HPDE6-E6E7 (cell line): ENCODE measurements at regions not wholly inside any gene's neighbourhood (a gene's known extent, or its start where the extent isn't known, plus 50 kb on each side); places are given as distances from the start of the nearest gene placed in this dataset.
A peak's percentile ranks its signal among the peaks of the same experiment; 100 is the strongest.
"Not testable (repeated sequence)": the region's sequence is repeated elsewhere in the genome, so short reads cannot be mapped to it uniquely, and the experiment has no call there.

ENCODE experiments used
- DNase-seq: peaks from one replicate; pipeline ENCODE4 v3.0.0; 2011; ENCODE audit warnings: missing footprints; ENCODE audit errors: extremely low spot score

DNA sequence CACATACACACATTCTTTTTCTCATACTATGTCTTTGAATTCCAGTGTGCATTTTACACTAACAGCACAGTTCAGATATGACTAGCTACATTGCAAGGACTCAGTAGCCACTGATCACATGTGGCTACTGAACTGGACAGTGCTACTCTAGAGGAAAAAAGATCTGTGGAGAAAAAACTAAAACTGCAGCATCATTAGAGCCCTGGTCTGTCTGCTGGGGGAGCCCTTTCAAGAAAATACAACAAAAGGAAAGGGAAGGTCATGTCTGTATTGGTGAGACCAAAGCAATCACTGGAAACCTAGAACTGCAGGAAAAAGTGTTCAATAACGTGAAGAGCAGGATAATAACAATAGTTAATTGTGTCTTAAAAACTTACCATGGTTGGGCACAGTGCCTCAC lies 132.3 kb upstream of the JARID2 start:
- DNase-seq = no peak

DNA sequence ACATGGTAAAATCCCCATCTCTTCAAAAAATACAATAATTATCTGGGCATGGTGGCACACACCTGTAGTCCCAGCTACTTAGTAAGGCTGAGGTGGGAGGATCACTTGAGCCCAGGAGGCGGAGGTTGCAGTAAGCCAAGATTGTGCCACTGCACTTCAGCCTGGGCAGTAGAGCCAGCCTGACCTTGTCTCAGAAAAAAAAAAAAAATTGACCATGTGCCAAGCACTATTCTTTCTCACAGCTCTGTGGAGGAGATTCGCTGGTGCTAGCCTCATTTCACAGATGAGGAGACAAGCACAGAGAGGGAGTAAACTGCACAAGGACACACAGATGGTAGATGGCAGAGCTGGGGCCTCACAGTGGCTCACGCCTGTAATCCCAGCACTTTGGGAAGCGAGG lies 131.8 kb upstream of the JARID2 start:
- no peak for DNase-seq

DNA sequence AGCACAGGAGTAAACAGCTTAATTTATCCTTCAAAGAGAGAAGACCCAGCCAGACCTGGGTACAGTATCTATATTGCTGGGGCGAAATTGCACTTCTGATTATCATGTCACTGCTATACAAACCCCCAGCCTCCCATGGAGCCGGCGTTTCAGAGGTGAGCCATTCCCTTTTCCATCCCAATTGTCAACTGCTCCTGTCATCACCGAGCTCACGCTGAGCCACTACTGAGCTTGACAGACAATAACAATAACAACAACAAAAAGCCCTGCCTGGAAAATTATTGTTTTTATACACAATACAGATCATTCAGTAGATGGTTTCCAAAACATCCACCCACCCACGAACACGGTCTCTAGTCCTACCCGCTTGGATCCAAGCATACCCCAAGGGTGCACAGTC lies 129.0 kb upstream of the JARID2 start:
- no peak for DNase-seq

DNA sequence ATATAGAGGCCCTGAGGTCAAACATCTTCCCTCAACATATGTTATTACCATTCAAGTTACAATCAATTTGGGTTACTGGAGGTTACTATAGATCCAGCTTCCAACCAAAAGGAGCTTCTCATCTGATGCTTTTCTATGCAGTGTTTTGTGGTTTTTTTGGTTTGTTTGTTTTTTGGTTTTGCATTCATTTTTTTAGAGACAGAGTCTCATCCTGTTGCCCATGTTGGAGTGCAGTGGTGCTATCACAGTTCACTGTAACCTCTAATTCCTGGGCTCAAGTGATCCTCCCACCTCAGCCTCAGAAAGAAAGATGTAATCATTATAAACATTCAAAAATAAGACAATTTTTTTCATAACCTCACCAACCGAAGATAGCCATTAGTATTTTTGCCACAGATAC lies 124.4 kb upstream of the JARID2 start:
- no peak for DNase-seq

DNA sequence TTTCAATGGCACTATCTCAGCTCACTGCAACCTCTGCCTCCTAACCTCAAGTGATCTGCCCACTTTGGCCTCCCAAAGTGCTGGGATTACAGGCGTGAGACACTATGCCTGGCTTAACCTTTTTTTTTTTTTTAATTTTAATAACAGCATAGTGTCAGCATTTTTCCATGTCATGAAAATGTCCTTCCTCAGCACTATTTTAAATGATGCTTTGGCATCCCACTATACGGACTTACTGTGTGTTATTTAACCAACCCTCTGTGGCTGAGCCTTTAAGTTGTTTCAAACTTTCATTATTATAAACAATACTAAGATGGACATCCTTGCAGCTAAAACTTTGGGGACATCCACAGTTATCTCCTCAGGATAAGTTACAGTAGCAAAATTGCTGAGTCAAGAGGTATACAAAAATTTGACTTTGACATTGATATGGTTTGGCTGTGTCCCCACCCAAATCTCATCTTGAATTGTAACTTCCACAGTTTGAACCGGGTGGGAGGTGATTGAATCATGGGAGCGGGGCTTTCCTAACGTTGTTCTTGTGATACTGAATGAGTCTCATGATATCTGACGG lies 123.8 kb upstream of the JARID2 start:
- DNase-seq = no peak

DNA sequence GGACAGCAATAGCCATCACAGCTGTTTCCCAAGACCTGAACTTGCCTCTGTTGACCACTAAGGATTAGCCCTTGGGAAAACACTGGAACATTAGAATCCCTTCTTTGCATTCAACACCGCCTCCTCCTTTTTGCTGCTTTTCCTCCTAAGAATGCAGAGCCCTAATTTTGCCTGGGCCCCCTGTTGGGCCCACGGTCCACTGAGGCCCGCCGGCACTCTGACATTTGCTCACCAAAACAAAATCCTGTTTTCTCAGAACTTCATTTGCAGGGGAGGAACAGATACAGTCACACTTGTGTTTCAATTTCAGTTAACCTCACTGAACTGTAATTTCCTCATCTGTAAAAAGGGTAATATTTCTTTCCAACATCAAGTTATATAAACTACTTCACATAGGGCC lies 116.0 kb upstream of the JARID2 start:
- no peak for DNase-seq

DNA sequence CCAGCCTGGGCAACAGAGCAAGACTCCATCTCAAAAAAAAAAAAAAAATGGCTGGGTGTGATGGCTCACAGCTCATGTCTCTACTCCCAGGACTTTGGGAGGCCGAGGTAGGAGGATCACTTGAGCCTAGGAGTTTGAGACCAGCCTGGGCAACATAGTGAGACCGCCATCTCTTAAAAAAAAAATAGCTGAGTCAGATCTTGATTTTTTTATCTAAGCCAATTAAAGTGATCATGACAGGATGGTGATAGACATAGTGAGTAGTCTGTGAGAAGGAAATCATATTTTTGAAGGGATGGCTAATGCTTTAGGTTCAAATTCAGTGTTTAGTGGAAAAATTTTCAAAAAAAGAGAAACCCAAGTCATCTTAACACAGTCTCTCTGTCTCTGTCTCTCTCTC lies 114.6 kb upstream of the JARID2 start:
- no peak for DNase-seq

DNA sequence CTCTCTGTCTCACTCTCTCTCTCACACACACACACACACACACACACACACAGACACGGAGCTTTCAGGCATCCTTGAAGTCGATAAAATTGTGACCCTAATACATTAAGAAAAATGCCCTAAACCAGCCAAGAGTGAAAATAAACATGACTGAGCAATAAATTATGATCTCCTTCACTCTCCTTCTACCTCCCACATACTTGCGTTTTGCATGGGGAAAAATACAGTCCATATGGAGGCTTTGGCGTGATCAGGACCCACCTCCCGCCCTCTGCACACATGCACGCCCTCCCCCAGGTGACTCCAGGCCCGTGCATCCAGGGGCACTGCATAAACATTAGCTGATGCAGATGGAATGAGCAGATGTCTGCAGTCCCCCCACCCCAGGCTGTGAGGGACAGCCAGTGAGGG lies 114.2 kb upstream of the JARID2 start:
- no peak for DNase-seq

DNA sequence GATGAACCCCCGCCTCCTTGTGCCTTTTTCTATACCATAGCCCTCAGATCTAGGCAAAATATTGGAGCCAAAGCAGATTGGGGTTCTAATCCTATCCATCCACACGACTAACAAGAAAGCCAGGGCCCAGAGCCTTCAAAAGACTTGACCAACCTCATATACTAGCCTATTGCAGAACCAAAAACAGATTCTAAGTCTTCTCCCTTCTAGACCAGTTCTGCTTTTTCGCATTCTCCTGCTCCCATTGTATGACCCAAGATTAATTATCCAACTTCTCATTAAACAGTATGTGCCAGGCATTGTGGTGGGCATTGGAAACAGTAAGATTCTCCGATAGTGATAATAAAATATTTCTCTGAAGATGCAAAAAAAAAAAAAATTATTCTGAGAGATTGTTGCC lies 113.7 kb upstream of the JARID2 start:
- DNase-seq = no peak

DNA sequence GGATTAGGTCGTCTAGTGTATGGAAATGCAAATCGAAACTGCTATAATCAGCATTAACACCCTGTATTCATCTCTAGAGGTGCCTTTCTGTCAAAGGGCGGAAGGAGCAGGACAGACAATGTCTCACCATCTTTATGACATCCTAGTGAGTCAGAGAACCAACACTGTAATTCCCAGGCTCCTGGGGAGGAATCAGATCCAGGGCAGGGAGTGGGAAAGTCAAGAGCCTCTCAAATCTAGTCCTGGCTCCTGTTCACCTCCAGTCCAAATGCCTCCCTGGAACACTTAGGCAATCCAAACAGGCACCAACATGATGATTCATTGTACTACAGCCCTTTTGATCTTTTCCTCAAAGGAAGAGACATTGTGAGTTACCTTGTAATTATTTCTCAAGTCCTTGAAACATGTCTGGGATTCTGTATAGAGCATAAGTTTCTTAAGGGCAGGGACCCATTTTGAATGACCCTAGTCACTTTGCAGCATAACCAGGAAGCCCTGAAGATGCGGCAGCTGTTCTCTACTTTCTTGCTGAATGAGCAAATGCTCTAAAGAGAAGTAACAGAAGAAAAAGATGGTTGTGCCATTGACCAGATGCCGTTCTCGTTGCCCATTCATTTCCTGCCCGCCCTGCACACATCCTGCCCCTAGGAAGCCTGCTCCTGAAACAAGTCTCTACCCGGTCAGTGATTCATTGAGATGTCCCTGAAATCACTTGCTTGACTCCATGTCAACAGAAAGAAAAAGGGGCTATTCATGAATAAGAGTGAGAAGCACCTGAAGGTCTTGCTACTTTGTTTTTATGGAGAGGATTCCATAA lies 112.8 kb upstream of the JARID2 start:
- peak; percentile 92 for DNase-seq

DNA sequence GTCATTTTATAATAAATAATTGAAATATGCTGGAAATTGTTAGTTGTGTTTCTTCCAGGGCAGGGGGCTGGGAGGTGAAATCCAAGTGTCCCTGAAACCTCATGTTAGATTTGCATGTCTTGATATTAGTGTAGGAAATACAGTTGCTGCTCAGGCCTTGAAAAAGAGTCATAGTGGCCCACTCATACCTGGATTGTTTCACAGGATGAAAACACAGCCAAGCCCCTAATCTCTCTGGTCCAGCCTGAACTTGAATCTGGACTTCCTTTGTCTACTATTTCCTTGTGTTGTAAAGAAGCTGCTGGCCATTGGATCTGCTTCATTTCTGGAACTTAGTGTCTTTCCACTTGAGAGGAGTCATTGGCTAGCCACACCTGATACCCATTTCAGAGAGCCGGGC lies 108.8 kb upstream of the JARID2 start:
- no peak for DNase-seq

DNA sequence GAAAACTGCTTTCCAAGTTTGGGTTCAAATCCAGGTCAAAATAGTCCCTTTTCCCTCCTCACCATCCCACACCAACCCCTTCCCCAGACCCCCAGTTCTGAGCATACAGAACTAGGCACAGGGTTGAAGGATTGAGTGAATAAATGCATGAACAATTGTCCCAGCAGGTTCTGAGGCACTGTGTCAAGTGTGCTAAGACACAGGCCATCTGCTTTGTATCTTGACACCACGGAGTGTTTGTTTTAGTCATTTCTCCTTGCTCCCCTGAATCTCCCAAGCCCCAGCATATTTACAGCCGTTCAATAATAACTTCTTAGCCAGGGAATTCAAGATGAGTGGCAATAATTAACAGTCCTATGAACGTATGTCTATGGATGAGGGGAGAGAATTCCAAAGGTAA lies 102.8 kb upstream of the JARID2 start:
- DNase-seq = no peak

DNA sequence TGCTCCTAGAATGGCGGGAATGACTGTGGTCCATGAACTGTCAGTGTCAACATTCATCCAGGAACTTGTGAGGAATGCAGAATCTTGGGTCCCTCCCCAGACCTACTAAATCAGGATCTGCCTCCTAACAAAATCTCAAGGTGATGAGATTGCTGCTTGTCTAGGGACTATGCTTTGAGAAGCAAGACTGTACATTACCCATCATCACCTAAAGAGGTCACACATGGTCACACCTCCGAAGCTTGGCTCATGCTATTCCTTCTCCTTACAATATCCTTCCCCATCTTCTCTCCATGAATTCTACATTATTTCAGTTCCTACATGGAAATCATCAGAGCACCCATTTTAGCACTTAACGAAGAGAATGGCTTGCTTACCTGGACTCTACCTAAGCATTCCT lies 102.3 kb upstream of the JARID2 start:
- no peak for DNase-seq

DNA sequence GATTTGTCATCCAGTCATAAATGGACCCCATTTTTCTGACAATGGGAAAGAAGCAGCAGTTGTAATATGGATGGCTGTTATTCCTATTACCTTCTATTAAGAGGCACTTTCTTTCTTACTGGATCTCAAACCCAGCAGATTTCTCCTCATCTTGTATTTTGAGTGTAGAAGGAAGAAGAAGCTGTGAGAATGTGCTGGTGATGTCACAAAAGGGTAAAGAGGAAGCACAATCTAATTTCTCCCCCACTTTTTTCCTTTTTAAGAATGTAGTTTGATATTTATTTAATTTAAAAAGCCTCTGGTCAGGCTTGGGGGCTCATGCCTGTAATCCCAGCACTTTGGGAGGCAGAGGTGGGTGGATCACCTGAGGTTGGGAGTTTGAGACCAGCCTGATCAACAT lies 100.0 kb upstream of the JARID2 start:
- no peak for DNase-seq

DNA sequence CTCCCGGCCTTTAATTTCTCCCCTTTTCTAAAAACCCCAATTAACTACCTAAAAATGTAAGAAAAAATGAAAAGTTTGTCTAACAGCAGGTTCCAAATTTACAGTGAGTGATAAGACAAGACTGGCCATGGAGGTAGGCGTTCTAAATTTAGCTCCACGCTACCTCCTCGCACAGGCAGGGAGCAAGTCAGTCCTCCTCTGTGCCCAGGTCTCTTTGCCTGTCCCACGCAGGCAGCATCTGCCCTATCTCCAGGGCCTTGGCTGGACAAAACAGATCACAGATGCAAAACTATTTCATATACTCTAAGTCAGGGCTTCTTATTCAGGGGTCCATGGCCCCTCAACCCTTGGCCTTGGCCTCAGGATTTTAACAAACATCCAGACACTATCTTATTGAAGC lies 98.0 kb upstream of the JARID2 start:
- DNase-seq = no peak

DNA sequence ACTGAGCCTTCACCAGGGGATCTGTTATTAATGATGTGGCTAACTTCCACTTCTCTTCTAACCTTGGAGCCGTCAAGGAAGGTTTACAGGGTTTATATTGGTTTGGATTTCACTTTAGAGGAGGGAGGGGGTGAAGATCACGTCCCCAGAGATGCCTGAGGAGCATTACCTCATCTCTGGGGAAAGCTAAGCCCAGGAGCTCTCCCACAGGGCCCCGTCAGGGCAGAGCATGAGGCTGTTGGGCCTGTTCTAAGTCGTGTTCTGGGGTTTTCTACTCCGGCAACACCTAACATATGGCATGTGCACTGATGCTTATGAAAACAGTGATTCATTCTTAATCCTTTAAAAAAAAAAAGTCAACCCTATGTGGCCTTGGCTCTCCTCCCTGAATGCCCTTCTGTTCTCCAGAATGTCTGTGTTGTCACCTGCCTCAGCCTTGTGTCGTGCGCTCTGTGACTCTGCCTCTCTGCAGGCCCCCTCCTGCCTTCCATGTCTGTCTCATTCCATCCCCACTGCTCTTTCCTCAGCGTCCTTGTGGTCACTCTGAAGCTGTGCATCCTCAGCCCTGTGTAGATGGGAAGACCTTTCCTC lies 97.4 kb upstream of the JARID2 start:
- DNase-seq = peak; percentile 90

DNA sequence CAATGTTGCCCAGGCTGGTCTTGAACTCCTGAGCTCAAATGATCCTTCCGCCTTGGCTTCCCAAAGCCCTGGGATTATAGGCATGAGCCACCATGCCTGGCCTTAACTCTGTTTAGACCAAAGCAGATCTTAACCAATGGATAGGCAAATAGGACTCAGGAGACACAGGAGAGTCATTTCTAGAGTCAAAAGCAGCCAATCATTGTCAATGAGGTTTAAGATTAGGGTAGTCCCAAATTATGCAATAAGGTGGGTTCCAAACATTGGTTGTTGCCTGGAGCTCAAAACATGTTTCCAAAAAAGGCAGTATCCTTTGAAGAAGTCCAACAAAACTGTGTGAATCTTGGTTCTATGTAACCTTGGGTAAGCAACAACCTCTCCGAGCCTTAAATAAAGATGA lies 95.7 kb upstream of the JARID2 start:
- DNase-seq = no peak

DNA sequence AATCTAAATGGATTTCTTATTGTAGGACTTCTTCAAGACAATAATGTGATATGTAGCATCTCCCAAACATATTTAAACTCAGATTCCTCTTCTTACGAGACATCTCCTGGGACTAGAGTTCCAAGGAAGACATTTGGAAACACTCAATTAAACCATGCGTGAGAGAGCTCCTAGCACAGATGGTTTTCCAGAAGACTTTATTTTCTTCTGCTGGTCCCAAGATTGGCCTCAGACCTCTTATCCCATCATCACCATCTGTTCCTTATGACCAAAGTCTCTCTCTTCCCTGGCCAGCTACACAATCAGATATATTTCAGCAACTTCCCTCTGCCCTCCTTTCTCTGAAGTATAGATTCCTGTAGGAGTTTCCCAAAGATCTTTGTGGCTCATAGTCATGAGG lies 93.2 kb upstream of the JARID2 start:
- no peak for DNase-seq

DNA sequence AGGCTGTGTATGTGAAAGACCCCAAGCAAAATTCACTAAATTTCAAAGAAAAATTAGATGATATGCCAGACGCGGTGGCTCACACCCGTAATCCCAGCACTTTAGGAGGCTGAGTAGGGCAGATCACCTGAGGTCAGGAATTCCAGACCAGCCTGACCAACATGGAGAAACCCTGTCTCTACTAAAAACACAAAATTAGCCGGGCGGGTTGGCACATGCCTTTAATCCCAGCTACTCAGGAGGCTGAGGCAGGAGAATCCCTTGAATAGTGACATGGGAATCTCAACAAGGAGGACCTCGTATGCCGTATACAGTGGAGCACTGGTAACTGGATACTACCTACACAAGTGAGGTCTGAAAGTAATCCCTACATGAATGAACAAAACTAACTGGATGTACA lies 92.7 kb upstream of the JARID2 start:
- DNase-seq = no peak

DNA sequence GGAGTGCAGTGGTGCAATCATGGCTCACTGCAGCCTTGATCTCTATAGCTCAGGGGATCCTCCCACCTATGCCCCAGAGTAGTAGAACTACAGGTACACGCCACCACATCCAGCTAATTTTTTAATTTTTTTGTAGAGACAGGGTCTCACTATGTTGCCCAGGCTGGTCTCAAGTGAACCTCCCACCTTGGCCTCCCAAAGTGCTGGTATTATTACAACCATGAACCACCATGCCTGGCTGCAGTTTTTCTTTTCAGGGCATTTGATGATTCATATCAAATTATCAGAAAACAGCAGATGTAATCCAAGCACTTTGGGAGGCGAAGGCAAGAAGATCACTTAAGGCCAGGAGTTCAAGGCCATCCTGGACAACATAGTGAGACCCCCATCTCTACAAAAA lies 88.4 kb upstream of the JARID2 start:
- DNase-seq = no peak

DNA sequence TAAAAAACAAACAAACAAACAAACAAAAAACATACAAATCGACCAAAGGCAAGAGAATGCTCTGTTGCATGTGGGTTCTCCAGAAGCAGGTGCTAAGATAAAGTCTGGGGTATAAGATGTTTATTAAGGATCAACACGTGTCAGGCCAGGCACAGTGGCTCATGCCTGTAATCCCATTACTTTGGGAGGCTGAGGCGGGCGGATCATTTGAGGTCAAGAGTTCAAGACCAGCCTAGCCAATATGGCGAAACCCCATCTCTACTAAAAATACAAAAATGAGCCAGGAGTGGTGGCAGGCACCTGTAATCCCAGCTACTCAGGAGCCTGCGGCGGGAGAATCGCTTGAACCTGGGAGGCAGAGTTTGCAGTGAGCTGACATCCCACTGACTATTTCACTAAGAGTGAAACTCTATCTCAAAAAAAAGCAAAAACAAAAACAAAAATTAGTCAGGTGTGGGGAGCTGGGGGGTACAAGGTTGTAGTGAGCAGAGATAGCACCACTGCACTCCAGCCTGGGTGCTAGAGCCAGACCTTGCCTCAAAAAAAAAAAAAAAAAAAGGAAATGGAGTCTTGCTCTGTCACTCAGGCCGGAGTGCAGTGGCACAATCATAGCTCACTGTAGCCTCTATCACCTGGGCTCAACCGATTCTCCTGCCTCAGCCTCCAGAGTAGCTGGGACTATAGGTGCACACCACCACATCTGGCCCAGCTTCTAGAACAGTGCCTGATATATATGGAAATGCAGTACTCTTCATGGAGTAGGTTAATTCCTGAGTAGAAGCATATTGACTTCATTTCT lies 86.8 kb upstream of the JARID2 start:
- DNase-seq = no peak

DNA sequence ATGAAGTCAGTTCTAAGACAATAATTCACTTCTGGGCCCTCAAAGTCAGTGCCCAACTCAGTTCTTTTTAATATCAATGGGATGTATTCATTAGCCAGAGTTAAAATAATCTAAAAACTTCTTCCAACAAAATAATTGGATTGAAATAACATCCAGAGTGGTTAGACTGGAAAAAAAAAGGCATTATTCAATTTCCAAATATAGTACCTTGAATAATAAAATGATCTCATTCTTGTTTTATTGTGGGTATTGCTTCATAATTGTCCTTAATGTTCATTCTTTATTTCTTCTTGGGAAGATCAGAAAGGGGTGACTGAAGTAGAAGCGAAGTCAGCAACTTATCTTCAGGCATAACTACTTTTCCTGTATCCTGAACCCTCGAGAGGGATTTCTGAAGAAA lies 85.1 kb upstream of the JARID2 start:
- DNase-seq = no peak

DNA sequence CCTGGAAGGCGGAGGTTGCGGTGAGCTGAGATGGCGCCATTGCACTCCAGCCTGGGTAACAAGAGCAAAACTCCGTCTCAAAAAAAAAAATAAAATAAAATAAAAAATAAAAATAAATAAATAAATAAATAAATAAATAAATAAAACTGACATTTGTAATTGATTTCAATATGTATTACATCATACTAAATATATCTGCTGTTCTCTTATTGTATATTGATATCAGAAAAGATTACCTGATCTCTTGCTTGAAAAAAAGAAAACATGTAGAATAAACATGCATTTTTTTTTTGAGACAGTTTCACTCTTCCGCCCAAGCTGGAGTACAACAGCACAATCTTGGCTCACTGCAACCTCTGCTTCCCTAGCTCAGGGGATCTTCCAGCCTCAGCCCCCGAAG lies 81.0 kb upstream of the JARID2 start:
- DNase-seq = not testable (repeated sequence)
